GM18873 (cell line): ENCODE measurements at regions not wholly inside any gene's neighbourhood (a gene's known extent, or its start where the extent isn't known, plus 50 kb on each side); places are given as distances from the start of the nearest gene placed in this dataset.

Experiments used
- ATAC-seq: cut with Tn5 transposase; IDR thresholded peaks from one replicate; pipeline ENCODE4 v1.9.1; 2021; ENCODE audit warnings: mild to moderate bottlenecking, moderate library complexity, moderate number of reproducible peaks; ENCODE audit not compliant: unreplicated experiment, low FRiP score

DNA sequence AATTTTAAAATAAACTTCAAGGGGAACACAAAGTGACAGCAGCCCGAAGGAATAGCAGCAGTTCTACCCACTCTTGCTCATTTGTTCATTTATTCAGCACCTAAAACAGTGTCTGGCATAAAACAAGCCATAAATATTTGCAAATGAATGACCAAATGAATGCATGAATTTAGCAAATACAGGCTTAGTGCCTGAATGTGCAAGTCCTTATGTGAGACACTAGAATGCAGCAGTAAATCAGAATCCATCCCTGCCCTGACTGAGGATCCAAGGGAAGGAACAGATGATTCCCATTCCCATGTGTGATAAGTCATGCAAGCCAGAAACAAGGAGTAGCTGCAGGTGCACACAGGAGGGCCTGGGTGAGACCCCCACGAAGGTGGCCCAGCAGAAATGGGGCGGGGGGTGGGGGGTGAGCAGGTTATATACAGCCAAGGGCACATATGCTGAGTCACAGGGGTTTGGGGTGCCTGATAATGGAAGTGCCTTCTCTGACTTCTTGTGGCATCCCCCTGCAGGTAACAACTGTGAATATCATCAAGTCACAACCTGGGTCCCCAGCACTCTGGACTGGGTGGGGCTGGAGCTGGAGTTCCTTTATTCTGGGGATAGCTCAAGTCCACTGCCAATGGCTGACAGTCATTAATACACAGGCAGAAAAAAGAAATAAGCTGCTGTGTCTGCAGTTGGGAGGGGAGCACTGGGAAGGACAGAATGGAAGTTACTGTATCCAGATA lies 311.9 kb downstream of the TXNL1 start:
- no peak for ATAC-seq

DNA sequence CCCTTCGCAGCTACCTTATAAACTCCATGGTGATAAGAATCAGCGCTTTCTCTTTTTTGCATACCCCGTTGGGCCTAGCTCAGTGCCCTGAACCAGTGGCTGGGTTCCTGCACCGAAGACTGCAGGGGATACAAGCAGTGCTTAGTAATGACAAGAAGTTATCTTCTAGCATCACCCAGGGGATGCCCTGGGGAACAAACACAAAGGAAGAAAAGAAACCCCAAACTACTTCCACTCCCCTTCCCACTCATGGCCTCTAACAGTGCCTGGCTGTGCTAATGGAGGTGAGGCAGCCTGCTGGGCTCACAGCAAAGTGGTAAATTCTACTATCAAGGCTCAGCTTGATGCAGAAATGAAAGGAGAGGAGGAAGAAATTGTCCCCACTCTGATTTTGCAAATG lies 314.7 kb downstream of the TXNL1 start:
- ATAC-seq = no peak

DNA sequence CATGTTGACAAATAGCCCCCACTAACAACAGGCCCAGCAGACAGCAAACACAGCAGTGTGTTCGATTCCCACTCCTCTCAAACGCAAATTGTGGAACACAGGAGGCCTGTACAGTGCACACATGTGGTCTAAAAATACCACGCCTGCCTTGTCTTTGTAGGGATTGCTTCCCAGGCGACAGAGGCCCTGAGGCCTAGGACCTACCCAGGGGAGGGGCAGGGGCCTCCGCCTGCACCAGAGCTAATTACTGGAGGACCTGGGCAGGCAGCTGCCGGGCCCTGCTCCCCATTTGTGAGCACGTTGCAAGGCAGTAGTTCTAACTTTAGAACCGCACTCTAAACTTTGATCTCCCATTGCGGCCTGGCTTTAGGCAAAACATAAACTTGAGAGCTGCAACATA lies 316.0 kb downstream of the TXNL1 start:
- no peak for ATAC-seq

DNA sequence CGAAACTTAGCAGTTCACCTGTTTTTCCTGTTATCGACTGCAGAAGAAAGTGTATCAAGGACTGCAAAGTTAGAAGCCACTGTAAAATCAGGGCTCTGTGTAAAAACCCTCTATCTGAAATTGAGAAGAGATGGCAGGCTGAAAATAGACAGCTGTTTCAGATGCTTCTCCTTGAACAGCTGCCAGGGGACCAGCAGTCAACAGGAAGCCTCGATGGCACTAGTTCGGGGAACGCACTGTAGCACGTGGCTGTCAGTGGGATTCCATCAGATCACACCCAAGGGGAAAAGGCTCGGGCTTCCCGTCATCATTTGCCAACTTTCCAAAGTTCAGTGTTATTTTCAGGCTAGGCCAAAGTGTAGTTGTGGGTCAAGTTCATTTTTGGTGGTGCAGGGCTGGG lies 316.9 kb downstream of the TXNL1 start:
- ATAC-seq = no peak

DNA sequence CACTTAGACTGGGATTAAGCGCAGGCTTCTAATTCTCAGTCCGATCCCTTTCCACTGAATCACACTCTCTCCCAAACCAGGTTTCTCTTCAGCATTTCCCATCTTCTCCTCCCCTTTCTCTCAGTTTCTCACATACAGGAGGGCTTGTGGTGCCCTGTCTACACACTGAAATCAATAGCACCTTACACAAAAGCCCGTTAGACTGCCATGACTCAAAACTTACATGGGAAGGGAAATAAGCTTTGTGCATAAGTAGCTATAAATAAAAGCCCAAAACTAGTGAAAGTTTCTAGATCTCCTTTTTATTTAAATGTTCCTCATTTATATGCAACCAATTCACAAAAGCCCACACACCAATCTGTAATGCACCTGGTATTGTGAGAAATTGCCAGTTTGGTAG lies 318.4 kb downstream of the TXNL1 start:
- no peak for ATAC-seq

DNA sequence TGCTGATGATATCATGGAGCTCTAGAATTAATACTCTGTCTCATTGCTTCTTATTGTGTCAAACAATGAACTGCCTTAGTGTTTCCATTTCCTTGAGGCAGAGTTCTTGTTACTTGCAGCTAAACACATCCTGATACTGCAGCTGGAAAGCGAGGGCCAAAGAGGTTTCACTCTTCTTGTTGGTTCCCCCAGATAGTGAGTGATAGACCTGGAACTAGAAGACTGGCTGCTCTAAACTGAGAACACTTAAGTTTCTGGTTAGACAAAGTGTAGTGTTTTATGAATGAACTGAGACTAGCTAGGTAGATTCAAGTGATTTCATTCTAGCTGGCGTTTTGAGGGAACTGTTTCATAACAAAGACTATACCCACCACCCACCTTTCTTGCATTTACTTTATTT lies 321.7 kb downstream of the TXNL1 start:
- ATAC-seq = no peak

DNA sequence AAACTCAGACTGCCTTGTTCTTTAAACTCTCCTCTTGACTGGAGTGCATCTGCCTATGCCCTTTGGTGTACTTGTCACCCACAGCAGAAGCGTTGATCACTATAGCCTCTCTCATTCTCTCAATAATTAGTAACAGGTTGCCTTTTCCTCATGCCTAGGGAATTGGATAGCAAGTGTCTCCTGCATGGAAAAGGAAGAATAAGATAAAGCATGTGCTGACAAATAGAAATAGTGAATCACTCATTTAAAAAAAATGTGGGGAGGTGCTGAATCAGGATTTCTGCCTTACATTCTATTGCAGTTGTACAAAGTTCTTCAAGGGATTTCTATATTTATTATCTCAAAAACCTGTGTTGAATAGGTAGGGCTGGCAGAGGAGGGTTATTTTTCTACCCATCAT lies 323.0 kb downstream of the TXNL1 start:
- no peak for ATAC-seq

DNA sequence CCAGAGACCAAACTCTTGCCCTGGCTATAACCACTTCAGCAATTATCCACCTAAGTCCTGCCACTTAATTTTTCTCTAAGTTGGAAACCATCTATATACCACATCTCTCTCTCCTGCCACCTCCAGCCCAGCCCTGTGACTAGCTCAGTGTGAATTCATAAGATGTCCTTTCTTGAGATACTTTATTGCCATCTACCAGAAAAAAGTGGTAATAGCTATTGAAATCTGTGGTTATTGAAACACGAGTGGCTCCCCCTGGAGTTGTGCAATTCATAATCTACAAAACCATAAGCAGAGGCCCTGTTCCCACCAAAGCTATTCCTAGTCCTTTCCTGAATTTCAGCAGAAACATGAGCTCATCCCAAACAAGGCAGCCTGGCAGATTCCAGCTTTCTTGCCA lies 324.0 kb downstream of the TXNL1 start:
- no peak for ATAC-seq

DNA sequence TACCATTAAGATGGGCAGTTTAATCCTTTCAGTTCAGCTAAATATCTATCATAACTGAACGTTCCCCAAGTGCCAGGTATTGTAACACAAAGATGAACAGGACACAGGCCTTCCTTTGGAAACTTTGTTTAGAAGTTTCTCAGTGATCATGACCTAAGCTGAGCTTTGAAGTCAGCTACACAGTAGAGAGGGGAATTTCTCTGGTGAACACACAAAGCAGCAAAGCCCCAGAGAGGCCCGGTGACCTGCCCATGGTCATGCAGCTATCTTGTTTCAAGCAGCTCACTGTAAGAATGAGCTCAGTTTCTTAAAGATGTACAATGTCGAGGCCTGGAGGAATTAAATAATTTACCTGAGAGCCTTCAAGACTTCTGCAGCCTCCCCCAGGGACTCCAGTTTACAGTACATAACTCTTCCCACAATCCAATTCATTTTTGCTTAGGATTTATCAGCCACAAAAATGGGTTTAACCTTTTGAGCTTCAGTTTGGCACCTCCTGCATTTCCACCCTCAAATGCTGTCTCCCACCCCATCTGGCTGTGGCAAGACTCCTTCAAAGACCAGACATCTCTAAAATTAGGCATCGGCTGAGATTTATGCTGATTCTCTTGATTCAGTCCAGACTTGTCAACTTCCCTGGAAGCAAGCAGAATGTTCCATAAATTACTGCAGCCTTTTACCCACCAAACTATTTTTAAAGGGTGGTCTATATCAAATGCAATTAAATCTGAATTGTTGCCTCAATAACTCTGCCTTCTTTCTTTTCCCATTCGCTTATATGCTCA lies 325.6 kb downstream of the TXNL1 start:
- ATAC-seq = no peak

DNA sequence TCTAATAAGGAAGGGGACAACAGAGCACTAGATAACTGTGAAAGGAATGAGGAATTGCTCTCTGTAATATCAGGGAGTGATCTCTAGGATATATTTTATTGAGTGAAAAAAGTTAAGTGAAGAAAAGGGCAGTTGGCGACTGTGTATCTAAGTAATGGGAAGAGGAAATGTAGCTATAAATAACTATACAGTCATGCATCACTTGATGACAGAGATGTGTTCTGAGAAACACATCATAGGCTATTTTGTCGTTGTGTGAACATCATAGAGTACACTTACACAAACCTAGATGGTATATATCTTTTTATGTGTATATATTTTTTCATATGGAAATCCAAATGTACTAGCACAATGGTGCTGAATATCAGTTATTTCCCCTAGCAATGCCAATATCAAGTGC lies 329.3 kb downstream of the TXNL1 start:
- ATAC-seq = no peak

DNA sequence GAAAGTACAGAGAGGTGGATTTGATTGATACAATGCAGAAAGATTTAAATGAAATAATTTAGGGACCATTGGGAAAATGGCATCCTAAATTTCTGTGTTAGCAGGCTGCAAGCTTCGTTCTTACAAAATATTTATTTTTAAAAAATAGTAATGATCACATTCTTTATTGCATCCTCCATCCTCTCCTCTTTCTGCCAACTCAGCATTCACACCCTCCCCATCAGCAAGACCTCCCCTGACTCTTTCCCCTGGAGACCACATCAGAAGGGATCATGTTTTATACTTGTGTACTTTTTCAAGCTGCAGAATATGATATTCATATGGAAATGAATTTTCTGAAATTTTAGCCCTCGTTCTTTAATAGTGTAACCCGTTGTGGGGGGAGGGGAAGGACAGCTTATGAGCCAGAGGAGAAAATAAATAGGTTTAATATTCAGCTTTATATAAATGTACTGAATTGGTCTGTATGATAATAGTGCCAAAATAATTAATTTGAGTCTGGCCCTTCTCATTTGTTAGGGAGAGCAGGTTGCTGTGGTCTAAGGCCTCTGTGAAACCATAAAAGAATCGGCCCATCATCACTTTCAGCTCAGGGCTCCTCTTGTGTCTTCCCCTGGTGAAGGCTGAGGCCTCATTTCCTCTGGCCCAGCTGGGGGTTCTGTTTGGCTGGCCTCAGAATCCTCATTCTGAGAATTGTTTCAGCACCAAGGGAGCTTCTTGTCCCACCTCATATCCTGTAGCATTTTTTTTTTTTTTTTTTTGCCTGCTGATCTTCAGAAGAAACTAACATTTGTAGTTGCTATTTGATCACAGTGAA lies 330.8 kb downstream of the TXNL1 start:
- ATAC-seq = no peak

DNA sequence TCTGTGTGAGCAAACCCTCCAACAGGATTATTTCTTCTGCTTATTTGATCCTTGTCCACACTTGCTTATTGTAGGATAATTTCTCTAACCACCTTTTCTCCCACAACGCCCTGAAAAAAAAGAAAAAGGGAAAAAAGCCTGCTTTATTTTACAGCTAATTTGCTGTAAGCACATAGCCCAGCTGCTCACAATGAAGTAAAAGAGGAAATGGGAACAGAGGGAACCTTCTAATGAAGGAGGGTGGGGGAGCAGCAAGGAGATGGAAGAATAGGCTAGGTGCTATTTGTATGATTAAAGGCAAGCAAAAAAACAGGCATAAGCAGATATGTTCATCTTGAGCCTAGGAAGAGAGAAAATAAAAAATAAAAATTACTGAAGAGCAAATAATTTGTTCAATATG lies 331.6 kb downstream of the TXNL1 start:
- no peak for ATAC-seq

DNA sequence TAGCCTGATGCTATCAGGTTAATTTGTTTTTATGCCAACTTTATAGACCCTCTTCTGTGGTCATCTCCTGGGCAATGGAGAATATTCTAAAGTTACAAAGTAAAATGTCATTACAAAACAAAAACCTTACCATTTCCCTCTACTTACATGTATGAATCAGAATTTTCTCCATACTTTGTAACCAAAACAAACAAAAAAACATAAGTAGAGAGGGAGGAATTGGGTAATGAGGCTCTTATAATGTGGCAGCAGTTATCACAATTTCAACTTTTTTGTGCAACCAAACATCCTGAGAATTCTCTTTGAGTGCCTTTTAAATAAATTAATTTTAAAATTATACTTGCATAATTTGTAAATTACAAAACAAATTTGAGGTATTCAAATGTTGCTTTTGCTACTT lies 332.8 kb downstream of the TXNL1 start:
- no peak for ATAC-seq

DNA sequence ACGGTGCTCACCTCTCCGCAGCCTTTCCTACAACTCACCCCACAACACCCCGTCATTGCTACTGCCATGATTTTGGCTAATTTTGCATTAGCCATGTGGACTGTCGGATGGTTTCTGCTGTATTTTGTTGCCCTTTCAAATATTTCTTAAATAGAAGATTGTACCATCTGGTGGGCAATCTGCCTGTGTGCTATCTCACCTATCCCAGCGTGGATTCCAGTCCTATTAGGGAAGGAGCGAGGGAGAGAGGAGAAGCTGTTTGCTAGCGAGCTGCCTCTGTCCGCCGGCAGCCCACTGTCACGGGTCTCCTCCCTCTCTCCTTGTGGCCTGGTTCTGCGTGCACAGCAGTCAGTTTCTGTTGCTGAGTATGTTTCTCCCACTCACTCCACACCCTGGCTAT lies 336.2 kb downstream of the TXNL1 start:
- no peak for ATAC-seq

DNA sequence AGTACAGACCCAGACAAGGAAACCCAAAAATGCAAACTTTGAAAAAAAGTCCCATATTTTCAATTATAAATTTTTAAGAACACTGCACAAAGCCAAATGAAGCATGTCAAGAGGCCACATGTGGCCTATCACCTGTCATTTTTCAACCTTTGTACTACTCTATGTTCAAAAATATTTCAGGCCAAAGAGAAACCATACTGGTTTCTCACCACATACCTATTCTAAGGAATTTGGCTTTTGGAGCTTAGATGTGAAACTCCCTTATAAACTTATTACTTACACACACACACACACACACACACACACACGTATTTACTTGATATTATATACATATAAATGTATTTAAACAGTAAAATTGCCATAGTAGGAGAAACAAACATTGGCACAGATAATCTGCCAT lies 338.7 kb downstream of the TXNL1 start:
- no peak for ATAC-seq

DNA sequence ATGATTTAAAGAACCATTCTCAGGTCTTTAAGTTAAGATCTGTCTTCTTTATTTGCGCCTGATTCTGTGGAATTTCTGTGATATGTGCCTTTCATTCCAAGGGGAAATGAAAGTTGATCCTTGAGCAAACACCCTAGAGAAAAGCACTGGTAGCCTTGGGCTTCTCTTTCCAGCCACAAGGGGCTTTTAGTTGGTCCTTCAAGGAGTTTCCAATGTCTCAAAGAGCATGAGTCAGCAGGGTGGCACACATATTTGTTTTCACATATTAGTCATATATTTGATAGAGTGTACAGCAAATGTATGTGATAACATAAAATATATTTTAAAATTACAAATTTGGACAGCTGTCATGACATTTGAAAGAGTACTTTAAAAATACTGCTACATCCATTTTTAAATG lies 339.5 kb downstream of the TXNL1 start:
- no peak for ATAC-seq

DNA sequence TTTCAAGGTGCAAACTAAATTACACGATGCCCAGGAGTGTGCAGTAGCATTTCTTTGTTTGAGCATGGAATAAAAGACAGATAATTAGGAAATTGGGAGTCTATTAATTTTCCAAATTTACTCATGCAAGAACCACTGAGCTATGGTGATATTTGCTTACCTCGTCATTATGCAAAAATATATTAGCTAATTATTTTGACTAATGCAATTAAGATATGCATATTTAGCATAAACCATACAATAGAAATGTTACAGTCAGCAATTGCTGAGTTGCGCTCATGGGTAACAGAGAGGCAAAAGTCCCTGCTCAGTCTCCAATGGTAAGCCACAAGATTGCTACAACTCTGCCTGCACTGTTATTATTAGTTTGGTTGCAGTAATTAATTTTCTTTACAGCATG lies 342.0 kb downstream of the TXNL1 start:
- ATAC-seq = no peak

DNA sequence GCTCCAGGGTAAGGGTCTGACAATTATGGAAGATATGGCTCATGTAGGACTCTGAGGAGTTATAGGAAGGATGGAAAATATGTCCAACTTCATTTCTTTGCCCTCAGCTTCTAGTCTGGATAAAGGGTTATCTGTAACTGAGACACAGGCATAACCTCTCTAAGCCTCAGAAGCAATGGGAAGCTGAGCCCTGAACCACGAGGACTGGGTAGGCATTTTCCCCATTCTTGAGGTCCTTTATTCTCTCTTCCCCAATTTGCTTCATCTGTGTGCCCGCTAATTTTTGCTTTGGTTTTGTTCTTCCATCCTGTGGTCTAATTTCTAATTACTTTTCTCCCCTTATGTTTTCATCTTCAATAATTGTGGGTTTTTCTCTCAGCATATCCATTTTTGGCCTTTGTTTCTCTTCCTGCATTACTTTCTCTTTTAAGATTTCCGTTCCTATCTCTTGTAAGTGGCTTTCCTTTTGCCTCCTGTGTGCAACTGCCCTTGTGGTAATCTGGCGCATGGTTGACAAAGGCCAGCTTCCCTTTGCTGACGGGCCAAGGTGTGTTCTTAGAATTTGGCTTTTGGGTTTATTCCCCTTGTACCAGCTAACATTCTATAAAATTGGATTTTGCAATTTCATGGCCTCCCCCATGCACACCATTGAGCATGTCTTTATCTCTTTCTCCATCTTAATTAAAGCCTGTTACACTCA lies 343.8 kb downstream of the TXNL1 start:
- no peak for ATAC-seq

DNA sequence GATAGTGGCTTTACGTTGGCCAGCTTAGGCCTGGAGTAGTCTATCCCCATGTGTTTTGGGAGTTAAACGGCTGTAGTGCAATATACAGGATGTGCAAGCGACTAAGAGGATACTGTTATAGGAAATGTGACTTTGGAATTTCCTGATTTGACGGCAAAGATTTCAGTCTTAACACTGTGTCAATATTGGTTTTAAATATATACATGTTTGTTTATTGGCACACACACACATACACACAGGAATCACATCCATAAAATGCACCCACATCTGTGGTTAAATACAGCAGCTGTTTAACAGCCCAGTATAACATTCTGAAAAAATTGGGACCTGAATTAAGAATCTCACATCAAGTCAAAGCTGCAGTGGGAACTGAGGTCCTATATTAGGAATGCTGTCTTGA lies 347.1 kb downstream of the TXNL1 start:
- ATAC-seq = no peak

DNA sequence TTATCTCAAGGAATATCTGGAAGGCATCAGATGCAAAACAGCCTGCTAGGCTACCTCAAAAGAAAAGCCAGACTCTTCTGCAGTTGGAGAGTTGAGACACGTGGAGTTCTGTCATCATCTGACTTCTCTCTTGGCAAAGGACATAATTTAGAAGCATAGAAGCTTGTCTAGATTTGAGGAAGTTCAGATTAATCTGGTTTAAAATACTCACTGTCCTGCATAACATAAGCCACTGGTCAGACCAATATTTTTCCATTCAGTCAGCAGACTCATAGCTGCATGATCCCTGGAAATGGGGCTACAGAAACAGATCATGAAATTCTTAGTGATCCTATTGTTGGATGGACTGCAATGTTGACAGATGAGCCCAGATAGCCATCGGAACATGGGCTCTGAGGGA lies 349.0 kb downstream of the TXNL1 start:
- no peak for ATAC-seq
